AG09309 (cell line): ENCODE measurements at regions not wholly inside any gene's neighbourhood (a gene's known extent, or its start where the extent isn't known, plus 50 kb on each side); places are given as distances from the start of the nearest gene placed in this dataset.
"Not testable (repeated sequence)": the region's sequence is repeated elsewhere in the genome, so short reads cannot be mapped to it uniquely, and the experiment has no call there.

ENCODE experiments used
- DNase-seq: peaks from one replicate; pipeline ENCODE4 v3.0.0-alpha.2; 2010; ENCODE audit warnings: low read depth
- H3K4me3 ChIP-seq: 2 replicates; pipeline ENCODE4 v1.5.1; 2011; ENCODE audit warnings: mild to moderate bottlenecking, low read depth, low read length, moderate library complexity; ENCODE audit not compliant: control insufficient read depth
- CTCF ChIP-seq: IDR thresholded peaks from 2 replicates; pipeline ENCODE4 v1.5.1; 2011; ENCODE audit warnings: mild to moderate bottlenecking, low read depth, low read length, inconsistent platforms; ENCODE audit not compliant: insufficient read depth, control insufficient read depth; ENCODE audit errors: missing control alignments

- TF ChIP-seq CTCF, result no peak
- no peak overlapping the region for H3K4me3 ChIP-seq
Observed at GRCh38 chr1:60262701-60263100, 189.1 kb upstream of the C1orf87 start.

GRCh38 chr1:60257531-60257930 lies 184.0 kb upstream of the C1orf87 start:
- no peak overlapping the region for H3K4me3 ChIP-seq
- TF ChIP-seq CTCF, result no peak
- DNase-seq, result no peak

More at GRCh38 chr1:60262701-60263100, 189.1 kb upstream of the C1orf87 start:
- DNase-seq, result no peak

- no peak for DNase-seq
- no peak overlapping the region for H3K4me3 ChIP-seq
- no peak for TF ChIP-seq CTCF
Observed at GRCh38 chr1:60255565-60255964, 182.0 kb upstream of the C1orf87 start.

- DNase-seq, result no peak
- no peak overlapping the region for H3K4me3 ChIP-seq
- no peak for TF ChIP-seq CTCF
Observed at GRCh38 chr1:60251426-60251825, 177.9 kb upstream of the C1orf87 start.

DNA sequence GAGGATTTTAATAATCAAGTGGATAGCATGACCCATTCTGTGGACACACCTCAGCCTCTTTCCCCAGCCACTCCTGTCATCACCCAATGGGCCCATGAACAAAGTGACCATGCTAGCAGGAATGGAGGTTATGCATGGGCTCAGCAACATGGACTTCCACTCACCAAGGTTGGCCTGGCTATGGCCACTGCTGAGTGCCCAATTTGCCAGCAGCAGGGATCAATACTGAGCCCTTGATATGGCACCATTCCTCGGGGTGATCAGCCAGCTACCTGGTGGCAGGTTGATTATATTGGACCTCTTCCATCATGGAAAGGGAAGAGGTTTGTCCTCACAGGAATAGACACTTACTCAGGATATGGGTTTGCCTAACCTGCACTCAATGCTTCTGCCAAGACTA lies 173.9 kb upstream of the C1orf87 start:
- DNase-seq, H3K4me3 ChIP-seq: not testable (repeated sequence)

GRCh38 chr1:60245324-60245723 lies 171.8 kb upstream of the C1orf87 start:
- H3K4me3 ChIP-seq, result no peak overlapping the region
- no peak for TF ChIP-seq CTCF
- DNase-seq, result no peak

DNA sequence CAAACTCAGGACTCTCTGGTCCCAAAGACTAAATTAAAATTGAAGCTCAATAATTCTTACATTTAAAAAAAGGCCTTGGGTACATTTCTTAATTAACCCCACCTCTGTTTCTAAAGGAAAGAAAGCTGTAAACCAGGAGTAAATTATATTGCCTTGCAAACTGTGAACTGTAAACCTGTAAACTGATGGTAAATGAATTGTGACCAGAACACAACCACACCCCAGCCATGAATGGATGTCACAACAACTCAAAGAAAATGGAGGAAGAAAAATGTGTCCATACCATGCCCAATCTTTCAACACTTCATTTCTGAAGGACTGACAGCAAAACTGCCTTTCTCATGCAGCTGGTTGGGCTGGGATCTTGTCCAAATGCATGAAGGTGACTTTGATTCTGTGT lies 171.3 kb upstream of the C1orf87 start:
- no peak for DNase-seq
- TF ChIP-seq CTCF, result no peak
- no peak overlapping the region for H3K4me3 ChIP-seq
